GM21528 (cell line): ENCODE measurements at regions not wholly inside any gene's neighbourhood (a gene's known extent, or its start where the extent isn't known, plus 50 kb on each side); places are given as distances from the start of the nearest gene placed in this dataset.
"Not testable (repeated sequence)": the region's sequence is repeated elsewhere in the genome, so short reads cannot be mapped to it uniquely, and the experiment has no call there.

ENCODE experiments used
- ATAC-seq: cut with Tn5 transposase; IDR thresholded peaks from one replicate; pipeline ENCODE4 v1.9.1; 2021; ENCODE audit warnings: mild to moderate bottlenecking, moderate library complexity; ENCODE audit not compliant: unreplicated experiment, low FRiP score

DNA sequence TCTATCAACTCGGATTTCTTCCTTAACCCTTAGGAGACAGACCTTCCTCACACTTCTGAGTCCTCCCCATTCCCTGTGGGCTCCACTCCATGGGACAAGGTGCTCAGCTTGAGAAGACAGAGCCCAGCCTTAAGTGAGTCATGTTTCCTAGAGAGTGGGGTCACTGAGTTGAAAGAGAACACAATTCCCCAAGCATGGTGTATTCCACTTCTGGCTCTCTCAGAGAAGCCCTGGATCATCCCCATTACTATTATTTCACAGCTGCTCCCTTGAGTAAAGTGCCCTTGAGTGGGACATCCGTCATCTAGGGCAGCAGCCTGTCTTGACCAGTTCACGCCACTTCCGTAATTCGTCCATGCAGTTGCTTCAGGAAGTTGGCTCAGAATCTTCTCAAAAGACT lies 604.8 kb downstream of the BNC2 start:
- no peak for ATAC-seq

DNA sequence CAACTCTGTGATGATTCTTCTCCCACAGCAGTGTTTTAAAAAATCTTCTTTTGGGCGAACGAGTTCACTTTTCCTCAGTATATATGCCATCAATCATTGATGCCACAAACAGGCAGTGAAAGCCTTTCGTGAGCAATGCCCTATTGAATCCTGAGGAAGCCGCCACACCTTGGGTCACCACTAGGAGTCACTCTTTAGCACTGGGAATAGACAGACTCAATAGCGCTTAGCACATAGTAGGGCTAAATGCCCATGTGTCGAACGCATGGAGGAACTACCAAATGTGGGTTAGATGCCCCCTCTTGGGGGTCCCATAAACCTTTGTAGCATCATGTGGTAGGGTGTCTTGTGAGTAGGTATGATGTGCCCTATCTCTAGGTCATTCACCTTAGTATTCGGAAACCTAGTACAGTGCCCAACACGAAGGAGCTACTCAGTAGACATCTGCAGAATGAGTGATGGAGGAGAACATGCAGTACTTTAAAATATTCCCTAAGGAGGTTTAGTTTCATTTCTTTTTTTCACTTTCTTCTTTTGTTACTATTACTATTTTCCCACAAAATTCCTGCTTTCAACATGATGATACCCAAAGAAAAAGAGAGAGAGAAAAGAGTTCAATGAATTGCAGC lies 603.7 kb downstream of the BNC2 start:
- ATAC-seq: no peak

DNA sequence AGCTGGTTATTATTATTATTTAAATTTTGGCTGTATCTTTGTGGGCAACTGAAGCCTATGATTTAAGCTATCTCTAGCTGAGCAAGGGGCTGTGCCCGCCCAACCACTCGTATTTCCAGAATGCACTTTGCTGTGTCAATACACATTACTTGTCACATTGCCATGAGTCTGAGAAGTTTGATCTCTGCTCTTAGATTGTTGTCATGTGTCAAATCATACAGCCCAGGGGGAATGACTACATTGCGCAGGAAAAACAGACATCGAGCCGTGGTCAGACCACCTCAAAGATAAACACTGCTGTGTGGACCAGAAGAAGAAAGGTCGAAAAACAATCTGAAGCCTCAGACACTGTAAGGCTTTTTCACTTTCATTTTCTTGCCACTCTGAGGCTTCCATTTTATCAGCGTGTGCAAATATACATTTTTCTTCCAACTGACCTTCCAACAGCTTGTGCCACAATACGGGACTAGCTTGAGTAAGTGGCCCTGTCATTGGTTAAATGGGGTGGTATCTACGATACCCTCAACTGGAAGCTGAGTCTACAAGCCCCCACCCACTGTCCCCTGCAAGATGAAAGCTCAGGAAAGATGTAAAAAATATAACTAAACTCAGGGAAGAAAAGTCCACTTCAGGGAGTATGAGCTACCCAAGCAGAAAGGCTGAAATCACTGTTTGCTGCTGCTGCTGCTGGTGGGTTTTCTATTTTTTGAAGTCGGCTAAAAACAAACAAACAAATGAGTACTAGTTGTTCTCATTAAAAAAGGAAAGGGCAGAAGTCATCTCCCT lies 603.0 kb downstream of the BNC2 start:
- no peak for ATAC-seq

DNA sequence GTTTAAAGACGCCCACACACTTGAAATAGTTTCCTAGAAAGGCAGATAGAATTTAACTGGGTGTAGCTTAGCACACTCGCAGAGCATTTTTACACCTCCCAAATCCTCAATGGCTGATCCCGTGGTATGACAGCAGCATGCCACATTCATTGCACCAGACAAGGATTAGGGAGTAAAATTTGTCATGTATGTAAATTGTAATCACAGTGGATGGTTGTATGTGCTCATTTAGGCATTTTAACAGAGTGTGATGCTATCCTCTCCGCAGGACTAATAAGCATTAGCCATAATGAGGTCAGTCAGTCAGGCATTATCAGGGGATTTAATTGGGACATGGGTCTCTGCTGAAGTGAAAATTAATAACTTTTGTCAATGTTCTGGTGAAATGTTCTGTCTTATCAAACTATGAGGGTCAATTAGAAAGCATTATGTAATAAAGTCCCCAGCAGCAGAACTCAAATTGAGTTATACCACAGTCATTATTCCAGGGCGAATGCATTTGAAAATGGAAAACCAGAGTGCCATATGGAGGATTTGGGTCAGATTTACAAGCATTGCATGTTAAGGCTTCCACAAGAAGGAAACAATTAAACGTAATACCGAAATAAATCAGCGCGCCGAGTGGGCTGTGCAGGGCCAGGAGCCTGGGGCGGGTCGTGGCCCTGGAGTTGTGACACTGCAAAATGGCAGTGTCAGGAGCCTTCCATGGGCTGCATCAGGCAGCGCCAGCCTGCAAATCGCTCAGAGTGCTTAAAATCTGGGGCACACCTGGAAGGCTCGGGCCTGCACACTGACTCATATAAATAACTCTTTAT lies 602.2 kb downstream of the BNC2 start:
- no peak for ATAC-seq

DNA sequence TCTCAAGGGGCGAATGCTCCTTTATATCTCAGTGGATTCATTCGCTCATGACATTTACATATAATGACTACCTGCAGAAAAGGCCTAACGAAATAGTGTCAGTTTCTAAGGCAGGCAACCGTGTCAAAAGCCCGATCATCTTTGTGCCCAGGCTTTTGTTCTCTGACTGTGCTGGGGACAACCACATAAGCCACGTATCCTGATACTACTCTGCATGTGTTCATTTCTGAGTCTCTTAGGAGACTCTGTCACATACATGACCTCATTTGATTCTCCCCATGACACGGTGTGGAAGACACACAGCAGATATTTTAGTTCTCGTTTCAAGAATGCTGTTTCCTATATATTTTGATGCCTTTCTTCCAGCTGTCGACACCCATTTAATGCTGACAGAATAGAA lies 598.5 kb downstream of the BNC2 start:
- no peak for ATAC-seq

DNA sequence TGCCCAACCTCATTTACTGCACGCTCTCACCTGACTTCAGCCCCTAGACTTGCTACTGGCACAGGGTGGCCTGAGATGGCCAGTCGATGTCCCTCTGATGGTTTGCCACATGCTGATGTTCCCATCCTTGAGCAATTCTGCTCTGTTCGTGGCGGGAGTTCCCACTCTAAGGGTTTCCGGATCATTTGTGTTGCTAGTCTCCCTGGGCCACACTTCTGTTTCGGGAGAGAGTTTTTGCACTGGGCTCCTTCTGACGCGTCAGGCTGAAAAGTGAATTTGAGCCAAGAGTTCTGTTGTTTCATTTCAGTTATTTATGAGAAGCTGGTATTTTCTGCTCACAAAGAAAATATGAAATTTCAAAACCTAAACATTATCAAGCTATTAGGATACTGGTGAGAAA lies 597.7 kb downstream of the BNC2 start:
- ATAC-seq: no peak

DNA sequence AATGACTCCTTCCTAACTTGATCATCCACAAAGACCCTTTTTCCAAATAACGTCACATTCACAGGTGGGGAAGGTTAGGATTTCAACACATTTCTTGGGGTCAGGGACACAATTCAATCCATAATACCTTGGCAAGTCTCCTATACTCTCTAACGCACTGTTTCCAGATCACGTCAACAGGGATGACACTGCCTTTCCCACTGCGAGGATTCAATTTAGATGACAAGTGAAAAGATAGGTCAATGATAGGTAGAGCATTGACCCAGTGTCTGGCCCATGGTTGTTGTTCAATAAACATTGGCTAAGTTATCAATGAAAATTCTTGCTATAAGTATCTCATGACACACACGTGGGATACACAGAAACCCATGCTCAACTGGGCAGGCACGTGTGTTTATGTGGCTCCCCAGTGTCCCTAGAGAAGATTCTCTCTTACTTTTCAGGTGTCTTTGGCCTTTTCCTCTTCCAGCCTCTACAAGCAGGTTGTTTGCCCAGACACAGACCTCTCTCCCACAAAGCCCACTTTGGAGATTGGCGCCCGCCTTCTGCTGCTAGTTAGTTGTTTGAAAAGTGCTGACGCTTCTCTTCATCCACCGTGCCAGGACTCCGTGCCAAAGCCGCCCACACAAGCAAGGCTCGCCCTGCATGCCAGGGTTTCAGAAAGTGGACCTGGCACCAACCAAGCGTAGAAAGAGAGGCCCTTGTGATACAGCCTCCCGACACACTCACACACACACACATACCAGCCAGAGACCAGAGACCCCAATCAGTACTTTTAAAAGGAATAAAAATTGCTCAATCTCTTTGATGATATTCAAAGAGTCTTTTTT lies 594.5 kb downstream of the BNC2 start:
- ATAC-seq: no peak

DNA sequence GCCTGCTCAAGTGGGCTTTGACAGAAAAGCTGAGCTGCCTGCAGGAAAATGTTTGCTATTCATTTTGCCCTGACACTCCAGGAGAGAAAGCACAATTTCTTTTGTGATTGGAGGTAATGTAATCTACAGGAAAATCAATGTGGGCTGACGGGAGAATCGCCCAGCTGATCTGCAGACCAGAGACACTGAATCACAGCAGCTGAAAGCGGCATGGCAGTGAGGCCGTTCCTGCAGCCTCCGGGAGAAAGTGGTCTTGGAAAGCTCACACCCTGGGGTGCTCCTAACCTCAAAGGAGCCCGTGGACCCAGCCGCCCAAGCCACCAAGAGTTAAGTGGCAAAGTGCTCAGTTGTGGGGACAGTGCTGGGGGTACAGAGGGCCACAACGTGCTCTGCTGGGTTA lies 593.6 kb downstream of the BNC2 start:
- no peak for ATAC-seq

DNA sequence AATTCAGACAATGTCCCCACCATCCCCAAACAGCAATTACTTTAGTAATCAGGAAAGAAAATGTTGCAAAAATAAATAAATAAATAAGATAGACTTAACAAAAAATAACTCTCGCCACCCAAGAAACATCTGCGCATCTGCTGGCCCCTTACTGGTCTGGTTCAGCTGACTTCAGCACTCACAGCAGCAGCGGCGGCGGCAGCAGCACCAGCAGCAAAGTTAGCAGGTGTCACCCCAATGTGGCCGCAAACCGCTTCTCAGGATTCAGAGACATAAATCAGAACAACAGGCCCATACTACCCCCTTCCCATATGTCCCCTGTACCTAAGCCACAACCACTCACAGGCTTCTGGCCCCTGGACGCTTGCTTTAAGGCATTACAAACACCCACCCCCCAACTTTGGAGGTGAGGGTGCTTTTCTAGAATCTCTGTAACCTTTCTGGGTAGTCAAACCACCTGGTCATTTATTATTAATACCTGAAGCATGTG lies 593.0 kb downstream of the BNC2 start:
- no peak for ATAC-seq

DNA sequence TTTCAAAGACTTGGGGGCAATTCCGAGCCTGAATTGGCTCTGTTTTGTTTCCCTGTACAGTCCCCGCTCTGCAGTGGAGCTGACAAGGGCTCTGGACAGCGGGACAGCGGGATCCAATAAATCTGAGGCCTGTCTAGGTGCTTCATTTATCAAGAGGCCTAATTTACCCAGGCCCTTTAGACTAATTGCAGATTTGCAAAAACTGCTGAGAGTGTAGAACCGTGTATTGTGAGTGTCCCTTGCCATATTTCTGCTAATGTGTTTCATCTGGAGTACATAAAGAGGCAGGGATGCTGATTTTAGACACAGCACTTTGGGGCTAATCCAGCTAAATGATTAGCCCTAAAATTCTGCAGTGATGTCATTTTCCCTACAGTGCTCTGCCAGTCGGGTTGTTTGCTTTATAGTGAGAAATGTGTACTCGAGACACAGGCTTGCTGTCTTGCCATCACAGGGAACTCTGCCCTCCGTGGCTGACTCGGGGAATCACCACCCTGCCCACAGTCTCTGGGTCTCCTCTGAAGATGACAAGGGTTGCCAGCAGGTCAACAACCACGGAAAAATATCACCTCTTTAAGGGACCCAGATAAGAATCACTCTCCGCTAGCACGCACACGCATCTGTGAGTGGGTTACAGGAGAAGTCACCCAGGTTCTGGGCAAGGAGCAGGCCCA lies 592.0 kb downstream of the BNC2 start:
- ATAC-seq: no peak

DNA sequence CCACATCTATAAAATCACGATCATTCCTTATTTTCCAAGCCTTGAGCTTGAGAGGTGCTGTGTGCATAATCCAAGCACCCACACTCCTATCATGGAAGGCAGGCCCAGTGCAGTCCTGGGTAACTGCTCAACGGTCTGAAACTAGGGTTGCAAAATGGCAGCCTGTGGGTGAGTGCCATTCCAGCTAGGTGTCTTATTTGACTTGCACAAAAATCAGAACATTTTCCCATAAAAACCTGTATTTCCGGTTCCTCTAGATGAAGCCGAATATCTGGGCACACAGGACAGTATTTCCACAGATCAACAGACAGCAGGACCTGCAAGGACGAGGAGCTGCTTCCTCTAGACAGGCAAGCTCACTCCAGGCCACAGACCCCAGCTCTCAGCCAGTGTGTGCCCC lies 588.8 kb downstream of the BNC2 start:
- no peak for ATAC-seq

DNA sequence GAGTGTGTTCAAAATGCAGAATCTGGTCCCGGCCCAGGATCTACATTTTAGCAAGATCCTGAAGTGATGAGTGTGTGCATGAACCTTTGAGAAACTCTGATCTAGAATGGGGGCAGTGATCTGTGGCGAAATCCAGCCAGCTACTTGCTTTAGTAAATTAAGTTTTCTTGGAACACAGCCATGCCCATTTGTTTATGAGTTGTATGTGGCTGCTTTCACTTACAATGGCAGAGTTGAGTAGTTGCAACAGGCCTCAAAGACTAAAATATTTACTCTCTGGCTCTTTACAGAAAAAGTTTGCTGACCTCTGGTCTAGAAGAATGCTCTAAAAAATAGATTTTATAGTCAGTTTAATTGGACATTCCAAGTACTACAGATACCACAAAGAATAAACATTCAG lies 588.3 kb downstream of the BNC2 start:
- no peak for ATAC-seq

DNA sequence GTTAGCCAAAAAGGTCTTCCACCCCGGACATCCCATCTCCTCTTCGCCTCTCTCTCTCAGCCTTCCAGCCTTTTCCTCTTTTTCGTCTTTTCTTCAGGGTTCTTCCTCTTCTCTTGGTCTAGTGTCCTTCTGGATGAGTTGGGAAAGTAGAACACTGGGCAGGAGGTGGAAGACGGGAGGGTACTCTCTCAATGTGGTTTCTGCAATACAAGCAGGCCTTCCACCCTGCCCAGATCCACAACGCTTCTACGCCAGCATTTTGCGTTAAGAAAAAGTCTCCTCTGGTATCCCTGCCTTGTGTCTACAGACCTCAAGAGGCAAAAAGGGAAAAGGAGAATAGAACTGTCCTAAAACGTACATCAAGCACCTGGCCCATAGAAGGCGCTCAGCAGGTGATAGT lies 587.8 kb downstream of the BNC2 start:
- no peak for ATAC-seq

DNA sequence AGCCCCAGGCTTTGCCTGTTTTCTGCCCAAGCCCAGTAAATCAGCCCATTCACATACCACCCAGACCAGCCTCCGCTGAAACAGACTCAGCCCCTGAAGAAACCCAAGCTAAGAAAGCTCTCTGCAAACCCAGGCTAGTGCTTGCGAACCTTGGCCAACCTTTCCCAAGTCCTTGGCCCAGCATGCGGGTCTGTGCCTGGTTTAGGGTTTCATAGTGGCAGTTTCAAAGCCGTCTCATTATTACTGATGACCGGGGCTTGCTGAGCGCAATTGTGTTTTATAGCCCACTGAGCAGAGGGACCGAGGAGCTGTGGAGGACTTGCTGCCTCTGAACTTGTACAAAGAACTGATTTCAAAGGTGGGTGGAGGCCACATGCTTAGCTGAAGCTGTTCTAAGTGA lies 584.3 kb downstream of the BNC2 start:
- no peak for ATAC-seq

DNA sequence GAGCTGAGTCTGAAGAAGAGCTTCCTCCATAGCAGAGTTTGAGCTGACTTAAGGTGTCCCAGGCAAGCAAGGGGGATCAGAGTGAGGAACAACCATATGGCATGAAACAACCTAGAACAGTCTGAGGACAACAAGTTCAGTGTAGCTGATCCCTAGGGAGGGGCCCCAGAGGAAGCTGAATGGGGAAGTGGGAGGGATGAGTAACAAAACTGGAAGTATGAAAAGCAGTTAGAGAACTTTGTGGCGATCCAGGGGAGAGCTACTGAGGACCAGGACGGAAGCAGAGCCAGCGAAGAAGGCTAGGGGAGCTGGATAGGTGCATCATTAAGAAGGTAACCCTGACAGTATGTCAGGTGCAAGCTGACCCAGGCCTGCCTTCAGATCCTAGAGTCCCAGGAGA lies 580.8 kb downstream of the BNC2 start:
- no peak for ATAC-seq

DNA sequence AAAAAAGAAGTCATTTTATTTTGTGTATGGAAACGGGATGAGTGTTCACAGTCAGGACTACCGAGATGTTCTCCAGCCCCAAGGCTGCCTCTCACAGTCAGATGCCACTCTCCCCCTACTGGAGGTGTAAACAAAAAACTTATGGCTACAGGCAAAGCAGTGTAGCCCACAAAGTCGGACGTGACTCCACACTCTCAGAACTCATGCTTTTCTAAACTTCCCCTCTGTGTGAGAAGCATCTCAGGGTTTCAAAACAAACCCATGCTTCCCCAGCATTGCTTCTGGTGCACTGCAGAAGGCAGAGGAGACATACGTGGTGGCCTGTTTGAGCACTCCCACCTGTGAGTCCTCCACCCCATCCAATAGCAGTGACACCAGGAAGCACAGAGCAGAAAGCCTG lies 580.3 kb downstream of the BNC2 start:
- no peak for ATAC-seq

DNA sequence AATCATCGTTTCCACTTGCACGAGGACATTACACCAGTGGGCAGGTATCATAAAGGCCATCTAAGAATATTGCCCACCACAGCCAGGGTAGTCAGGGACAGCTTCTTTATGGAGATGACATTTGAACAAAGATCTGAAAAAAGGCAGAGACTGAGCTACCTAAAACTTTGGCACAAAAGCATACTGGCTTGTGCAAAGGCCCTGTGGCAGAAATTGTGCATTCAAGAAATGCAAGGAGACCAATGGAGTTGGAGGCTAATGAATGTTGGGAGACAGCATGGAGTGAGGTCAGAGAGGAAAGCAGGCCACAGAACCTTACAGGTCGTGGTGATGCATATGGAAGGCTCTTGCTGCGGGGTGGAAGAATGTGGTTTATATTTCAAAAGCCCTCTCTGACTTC lies 578.5 kb downstream of the BNC2 start:
- ATAC-seq: no peak

DNA sequence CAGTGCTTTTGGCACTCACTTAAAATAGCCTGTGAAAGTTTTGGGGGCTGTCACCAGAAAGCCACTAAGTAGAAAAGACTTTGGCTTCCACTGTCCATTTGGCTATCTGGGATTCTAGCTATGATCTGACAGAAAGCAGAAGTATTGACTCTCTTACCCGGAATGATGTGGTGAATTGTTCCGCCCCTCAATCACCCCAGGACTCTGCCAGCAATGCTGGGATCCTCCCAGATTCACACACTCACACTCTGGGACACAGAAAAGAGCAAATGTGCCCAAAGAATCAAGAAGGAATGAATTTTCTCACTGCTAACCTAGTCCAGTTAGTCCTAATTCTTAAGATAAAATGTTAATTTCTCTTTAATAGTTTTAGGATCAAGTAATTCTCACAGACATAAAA lies 576.9 kb downstream of the BNC2 start:
- ATAC-seq: no peak

DNA sequence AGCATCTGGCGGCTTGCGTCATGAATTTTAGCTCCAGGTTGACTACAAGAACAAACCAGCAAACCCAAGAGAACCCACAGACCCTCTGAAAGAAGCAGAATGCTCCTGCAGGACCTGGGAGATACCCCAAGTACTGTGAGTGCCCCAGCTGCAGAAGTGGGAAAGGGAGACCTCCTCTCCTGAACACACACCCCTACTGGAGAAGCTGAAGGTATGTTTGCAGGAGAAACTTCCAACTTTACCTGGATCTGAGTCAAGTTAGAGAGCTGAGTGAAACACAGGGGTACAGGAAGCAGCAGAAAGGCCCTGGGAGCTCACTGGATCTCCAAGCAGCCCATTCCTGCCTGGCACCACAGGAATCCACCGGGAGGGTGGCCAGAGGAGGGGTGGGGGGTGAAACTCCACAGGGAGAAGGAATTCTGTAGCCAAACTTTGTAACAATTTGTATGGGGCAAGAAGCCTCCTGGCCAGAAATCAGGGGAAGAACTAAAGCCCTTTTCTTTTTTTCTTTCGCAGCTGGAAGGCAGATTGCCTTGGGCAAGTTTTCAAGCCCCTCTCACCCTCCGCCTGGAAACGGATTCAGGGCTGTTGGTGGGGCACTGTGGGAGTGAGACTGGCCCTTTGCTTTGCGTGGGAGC lies 576.2 kb downstream of the BNC2 start:
- ATAC-seq: no peak

DNA sequence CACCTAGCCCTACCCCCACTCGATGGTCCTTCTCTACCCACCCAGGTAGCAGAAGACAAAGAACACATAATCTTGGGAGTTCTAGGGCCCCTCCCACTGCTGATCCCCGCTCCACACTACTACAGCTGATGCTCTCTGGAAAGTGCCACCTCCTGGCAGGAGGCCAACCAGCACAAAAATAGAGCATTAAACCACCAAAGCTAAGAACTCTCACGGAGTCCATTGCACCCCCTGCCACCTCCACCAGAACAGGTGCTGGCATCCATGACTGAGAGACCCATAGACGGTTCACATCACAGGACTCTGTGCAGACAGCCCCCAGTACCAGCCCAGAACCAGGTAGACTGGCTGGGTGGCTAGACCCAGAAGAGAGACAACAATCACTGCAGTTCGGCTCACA lies 575.5 kb downstream of the BNC2 start:
- not testable (repeated sequence) for ATAC-seq
